H1 (cell line): ENCODE measurements at regions not wholly inside any gene's neighbourhood (a gene's known extent, or its start where the extent isn't known, plus 50 kb on each side); places are given as distances from the start of the nearest gene placed in this dataset.

ENCODE experiments used
- CTCF ChIA-PET: fragments of 300-600 bp; sonication (Branson Sonifier 250); formaldehyde crosslinking; loops from one replicate; lab custom pipeline; 2021; ENCODE audit not compliant: partially characterized antibody; lab: Charles Lee
- POLR2A ChIA-PET: fragments of 300-600 bp; sonication (Branson Sonifier 250); formaldehyde crosslinking; loops from one replicate; lab custom pipeline; 2021; ENCODE audit warnings: inconsistent platforms; ENCODE audit not compliant: partially characterized antibody; lab: Charles Lee
- DNase-seq, 2 experiments: peaks; one replicate each; pipeline versions ENCODE4 v3.0.0 to v3.0.0-alpha.2; 2010 to 2022; ENCODE audit warnings: low spot score in 2 of 2, low read depth in 1 of 2, mixed read lengths in 1 of 2
- FAIRE-seq: peaks from 2 replicates; lab custom pipeline; 2011; peaks lifted over from hg19 to GRCh38; lab: Jason Lieb, UNC
- H2AFZ ChIP-seq: 2 replicates; pipeline ENCODE4 v1.8.1; 2012; ENCODE audit warnings: low read length, inconsistent platforms
- H2AK5ac ChIP-seq: 2 replicates; pipeline ENCODE4 v1.6.1; 2013; ENCODE audit warnings: low read depth, low read length
- H2BK120ac ChIP-seq: replicated peaks from 2 replicates; pipeline ENCODE3; 2013; ENCODE audit warnings: low read depth, low read length, inconsistent platforms
- H2BK12ac ChIP-seq: 2 replicates; pipeline ENCODE4 v1.6.1; 2013; ENCODE audit warnings: low read depth, low read length
- H2BK15ac ChIP-seq: 2 replicates; pipeline ENCODE4 v1.6.1; 2013; ENCODE audit warnings: low read length
- H2BK20ac ChIP-seq: 2 replicates; pipeline ENCODE4 v1.6.1; 2013; ENCODE audit warnings: low read length
- H2BK5ac ChIP-seq: 2 replicates; pipeline ENCODE4 v1.6.1; 2013; ENCODE audit warnings: low read depth, low read length
- H3K14ac ChIP-seq: 2 replicates; pipeline ENCODE4 v1.6.1; 2013; ENCODE audit warnings: inconsistent platforms; ENCODE audit not compliant: insufficient read length
- H3K18ac ChIP-seq: 2 replicates; pipeline ENCODE4 v1.6.1; 2013; ENCODE audit warnings: low read length; ENCODE audit errors: extremely low read depth
- H3K23ac ChIP-seq: 2 replicates; pipeline ENCODE4 v1.6.1; 2013; ENCODE audit warnings: inconsistent platforms; ENCODE audit not compliant: insufficient read length
- H3K23me2 ChIP-seq: 2 replicates; pipeline ENCODE4 v1.6.1; 2013; ENCODE audit warnings: low read depth, low read length
- H3K27ac ChIP-seq: 2 replicates; pipeline ENCODE4 v1.6.1; 2011; ENCODE audit warnings: low read depth, low read length, inconsistent platforms
- H3K27me3 ChIP-seq, 4 experiments: replicated peaks in 1 of 4; 1 replicate in 1 of 4; 2 replicates in 3 of 4; pipeline versions ENCODE4 v1.6.1 to v1.8.1; 2011 to 2013; ENCODE audit warnings: low read length in 3 of 4, mild to moderate bottlenecking in 3 of 4, inconsistent platforms in 2 of 4, mixed read lengths in 2 of 4, moderate library complexity in 1 of 4; ENCODE audit not compliant: control insufficient read depth in 3 of 4, insufficient read depth in 3 of 4; ENCODE audit errors: extremely low read depth in 1 of 4
- H3K36me3 ChIP-seq, 4 experiments: 2 replicates each; pipeline versions ENCODE4 v1.6.1 to v1.8.1; 2011 to 2013; ENCODE audit warnings: mild to moderate bottlenecking in 4 of 4, low read length in 3 of 4, moderate library complexity in 2 of 4, control low read depth in 1 of 4, inconsistent platforms in 1 of 4; ENCODE audit not compliant: insufficient read depth in 4 of 4, control insufficient read depth in 2 of 4
- H3K4ac ChIP-seq: replicated peaks from 2 replicates; pipeline ENCODE3; 2013; ENCODE audit warnings: low read length, low read depth, mixed read lengths, inconsistent platforms; ENCODE audit not compliant: insufficient read length
- H3K4me1 ChIP-seq, 4 experiments: replicated peaks in 1 of 4; 1 replicate in 1 of 4; 2 replicates in 3 of 4; pipeline versions ENCODE4 v1.6.1 to v1.8.1; 2011 to 2013; ENCODE audit warnings: low read length in 3 of 4, inconsistent platforms in 2 of 4, mixed read lengths in 1 of 4; ENCODE audit not compliant: insufficient read depth in 4 of 4, control insufficient read depth in 3 of 4
- H3K4me2 ChIP-seq, 2 experiments: 2 replicates each; pipeline versions ENCODE4 v1.6.1 to v1.8.1; 2011 to 2013; ENCODE audit warnings: low read depth in 2 of 2, low read length in 2 of 2, control low read depth in 1 of 2, inconsistent platforms in 1 of 2, mild to moderate bottlenecking in 1 of 2; ENCODE audit not compliant: insufficient read depth in 1 of 2
- H3K4me3 ChIP-seq, 4 experiments: fragments of 200-600, 300-600 bp in 1 of 4; sonication (generic), shearing (Covaris generic), sonication (Bioruptor Twin) in 1 of 4; 2 replicates each; pipeline versions ENCODE4 v1.5.1 to v1.8.1; 2011 to 2016; ENCODE audit warnings: low read length in 4 of 4, low read depth in 3 of 4, control low read depth in 2 of 4, inconsistent platforms in 2 of 4, mild to moderate bottlenecking in 2 of 4, mixed read lengths in 1 of 4, moderate library complexity in 1 of 4; ENCODE audit not compliant: insufficient read depth in 2 of 4; ENCODE audit errors: extremely low read depth in 1 of 4
- H3K56ac ChIP-seq: replicated peaks from 2 replicates; pipeline ENCODE3; 2013; ENCODE audit warnings: low read depth, mild to moderate bottlenecking, mixed read lengths, low read length, inconsistent platforms; ENCODE audit not compliant: insufficient read length
- H3K79me1 ChIP-seq: 2 replicates; pipeline ENCODE4 v1.6.1; 2013; ENCODE audit warnings: low read depth, low read length, control low read depth
- H3K79me2 ChIP-seq, 2 experiments: 2 replicates each; pipeline versions ENCODE4 v1.6.1 to v1.8.1; 2012 to 2013; ENCODE audit warnings: low read length in 2 of 2, mild to moderate bottlenecking in 2 of 2, inconsistent platforms in 1 of 2; ENCODE audit not compliant: insufficient read depth in 2 of 2, control insufficient read depth in 1 of 2
- H3K9ac ChIP-seq, 4 experiments: replicated peaks in 1 of 4; 1 replicate in 1 of 4; 2 replicates in 3 of 4; pipeline versions ENCODE4 v1.6.1 to v1.8.1; 2011 to 2013; ENCODE audit warnings: low read depth in 3 of 4, low read length in 3 of 4, control low read depth in 2 of 4, mild to moderate bottlenecking in 2 of 4, moderate library complexity in 2 of 4, inconsistent platforms in 1 of 4; ENCODE audit errors: extremely low read depth in 1 of 4
- H3K9me3 ChIP-seq, 2 experiments: 2 replicates each; pipeline versions ENCODE4 v1.6.1 to v1.8.1; 2012 to 2013; ENCODE audit warnings: mild to moderate bottlenecking in 2 of 2, moderate library complexity in 2 of 2, control low read depth in 1 of 2, inconsistent platforms in 1 of 2, low read depth in 1 of 2, low read length in 1 of 2, mixed read lengths in 1 of 2; ENCODE audit not compliant: insufficient read depth in 2 of 2
- H4K20me1 ChIP-seq, 2 experiments: replicated peaks in 1 of 2; 2 replicates each; pipeline versions ENCODE3 to v1.8.1; 2011 to 2013; ENCODE audit warnings: inconsistent platforms in 2 of 2, low read length in 2 of 2, mild to moderate bottlenecking in 1 of 2; ENCODE audit not compliant: insufficient read depth in 2 of 2, control insufficient read depth in 1 of 2
- H4K5ac ChIP-seq: 2 replicates; pipeline ENCODE4 v1.6.1; 2013; ENCODE audit warnings: low read length, low read depth, mixed read lengths, inconsistent platforms; ENCODE audit not compliant: insufficient read length
- H4K8ac ChIP-seq: 2 replicates; pipeline ENCODE4 v1.8.0; 2013; ENCODE audit warnings: mild to moderate bottlenecking, moderate library complexity, low read length, inconsistent platforms; ENCODE audit not compliant: insufficient read depth; ENCODE audit errors: extremely low read depth
- H4K91ac ChIP-seq: replicated peaks from 2 replicates; pipeline ENCODE3; 2013; ENCODE audit warnings: low read length, mixed read lengths, inconsistent platforms; ENCODE audit not compliant: insufficient read length
- CTCF ChIP-seq, 3 experiments: IDR thresholded peaks; 1 replicate in 2 of 3; 2 replicates in 1 of 3; pipeline versions ENCODE4 v1.5.1 to v1.6.1; 2011; ENCODE audit warnings: low read length in 3 of 3, mild to moderate bottlenecking in 3 of 3, inconsistent platforms in 2 of 3, low read depth in 1 of 3, moderate library complexity in 1 of 3; ENCODE audit not compliant: insufficient read depth in 1 of 3; ENCODE audit errors: control extremely low read depth in 1 of 3
- SP4 ChIP-seq: IDR thresholded peaks from 2 replicates; pipeline ENCODE4 v1.6.1; 2012; ENCODE audit warnings: low read length, inconsistent platforms
- WGBS, 2 experiments: shearing (Covaris generic) in 1 of 2; methylation state at CpG; one replicate each; pipeline versions ENCODE4 v1.1.6 to v1.1.7; 2013 to 2015; ENCODE audit warnings: low lambda C conversion rate in 2 of 2, mixed read lengths in 2 of 2, inconsistent platforms in 1 of 2, low coverage in 1 of 2, missing lambda C conversion rate in 1 of 2; ENCODE audit not compliant: insufficient replicate concordance in 2 of 2, insufficient coverage in 1 of 2, insufficient read length in 1 of 2; ENCODE audit errors: extremely low coverage in 1 of 2, missing lambda C conversion rate in 1 of 2; 5-methylcytosine and 5-hydroxymethylcytosine counted together
- TF ChIP-seq, protein P1 (sequence below): IDR thresholded peaks from 2 replicates; pipeline ENCODE4 v1.6.1; 2012; ENCODE audit warnings: inconsistent platforms

DNA sequence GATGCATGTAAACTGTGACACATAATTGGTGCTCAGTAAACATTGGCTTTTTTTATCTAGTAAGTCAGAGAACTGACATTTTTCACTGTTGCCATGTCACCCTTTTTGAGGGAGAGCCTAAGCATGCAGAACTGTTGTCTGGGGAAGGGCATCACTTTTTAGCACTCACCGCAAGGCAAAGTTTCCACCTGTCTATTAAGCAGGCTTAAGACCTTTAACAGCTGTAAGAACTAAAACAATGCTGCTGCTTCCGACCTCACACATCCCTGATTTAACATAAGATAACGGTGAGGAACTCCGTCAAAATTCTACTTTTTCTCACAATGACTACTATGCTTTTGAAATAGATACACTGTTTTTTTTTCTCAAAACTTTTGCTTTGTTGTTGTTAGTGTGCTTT is 554.8 kb downstream of the NUF2 start:
- H3K14ac ChIP-seq: no peak overlapping the region
- no peak overlapping the region for H2BK20ac ChIP-seq
- no peaks in the 10 kb centered on the region for H4K20me1 ChIP-seq
- peaks cover 0 to 7% (median 3%) of the 10 kb centered on the region in 4 experiments; a peak in 2 of 7 replicates for H3K4me1 ChIP-seq
- no peak overlapping the region for H4K5ac ChIP-seq
- H3K9ac ChIP-seq: no peak overlapping the region
- H3K18ac ChIP-seq: no peak overlapping the region
- no peaks in the 10 kb centered on the region for H3K79me1 ChIP-seq
- no peaks in the 10 kb centered on the region for H3K36me3 ChIP-seq
- WGBS, 2 experiments: 83% methylated on average over 4 of the region's 4 CpGs; no CpG with 5 or more reads in 1 of the 2 experiments
- H3K56ac ChIP-seq: no peak overlapping the region
- H4K8ac ChIP-seq: no peak overlapping the region
- no peak overlapping the region for H2BK15ac ChIP-seq
- FAIRE-seq (no peak), DNase-seq (no peak)
- H2BK12ac ChIP-seq: no peak overlapping the region
- ChIA-PET POLR2A (no interaction called here), CTCF (interaction anchor here (1.1 to 3.8 kb wide), 2 partner anchors 11 to 131 kb away, joined by 3 to 31 read pairs; no protein-coding TSS in a partner anchor)
- H3K4me2 ChIP-seq: no peak overlapping the region
- no peak overlapping the region for H3K27ac ChIP-seq
- H3K23ac ChIP-seq: no peak overlapping the region
- no peaks in the 10 kb centered on the region for H3K79me2 ChIP-seq
- no peak overlapping the region for H3K4me3 ChIP-seq
- peaks cover 0 to 1% (median 0%) of the 10 kb centered on the region in 4 experiments; a peak in 1 of 7 replicates for H3K27me3 ChIP-seq
- no peaks in the 10 kb centered on the region for H3K23me2 ChIP-seq
- H2AFZ ChIP-seq: no peak overlapping the region
- H4K91ac ChIP-seq: no peak overlapping the region
- H3K4ac ChIP-seq: no peak overlapping the region
- H3K9me3 ChIP-seq: no peaks in the 10 kb centered on the region
- H2AK5ac ChIP-seq: no peak overlapping the region
- no peak overlapping the region for H2BK5ac ChIP-seq
- no peak overlapping the region for H2BK120ac ChIP-seq
- TF ChIP-seq SP4: no peak
- TF ChIP-seq, protein P1, sequence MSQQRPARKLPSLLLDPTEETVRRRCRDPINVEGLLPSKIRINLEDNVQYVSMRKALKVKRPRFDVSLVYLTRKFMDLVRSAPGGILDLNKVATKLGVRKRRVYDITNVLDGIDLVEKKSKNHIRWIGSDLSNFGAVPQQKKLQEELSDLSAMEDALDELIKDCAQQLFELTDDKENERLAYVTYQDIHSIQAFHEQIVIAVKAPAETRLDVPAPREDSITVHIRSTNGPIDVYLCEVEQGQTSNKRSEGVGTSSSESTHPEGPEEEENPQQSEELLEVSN: no peak
- TF ChIP-seq CTCF (IDR thresholded peaks at IDR 0.05; ENCODE audit: control extremely low read depth in 1 of 3, insufficient read depth in 1 of 3, low read depth in 1 of 3, low read length in 3 of 3): no peak
